Vagina (tissue), 2 donors: ENCODE measurements at regions not wholly inside any gene's neighbourhood (a gene's known extent, or its start where the extent isn't known, plus 50 kb on each side); places are given as distances from the start of the nearest gene placed in this dataset.

ENCODE experiments used
- CTCF ChIP-seq, 3 experiments: fragments of 450-650 bp in 2 of 3; fragments of 200-600 bp in 1 of 3; sonication (generic) in 1 of 3; IDR thresholded peaks; one replicate each; pipeline ENCODE4 v1.5.1; 2017 to 2019; ENCODE audit warnings: antibody characterized with exemption in 3 of 3, mild to moderate bottlenecking in 2 of 3, moderate library complexity in 2 of 3
- POLR2A ChIP-seq, 2 donors: fragments of 450-650 bp; IDR thresholded peaks; one replicate each; pipeline ENCODE4 v1.6.1; 2017; ENCODE audit warnings: antibody characterized with exemption in 2 of 2, mild to moderate bottlenecking in 2 of 2, moderate library complexity in 2 of 2

GRCh38 chr3:87607234-87607633, 330.9 kb upstream of the POU1F1 start:
- no peak for TF ChIP-seq CTCF (IDR thresholded peaks at IDR 0.05)
- TF ChIP-seq POLR2A (IDR thresholded peaks at IDR 0.05): no peak
